Hepatocyte (in vitro differentiated cells): ENCODE measurements at regions not wholly inside any gene's neighbourhood (a gene's known extent, or its start where the extent isn't known, plus 50 kb on each side); places are given as distances from the start of the nearest gene placed in this dataset.

Experiments used
- DNase-seq: peaks from one replicate; pipeline ENCODE4 v3.0.0-alpha.2; 2016; ENCODE audit warnings: low spot score
- H2AFZ ChIP-seq: fragments of 200-600 bp; sonication (generic); 2 replicates; pipeline ENCODE4 v1.6.0; 2016; ENCODE audit warnings: antibody characterized with exemption, mild to moderate bottlenecking
- H3K27ac ChIP-seq: fragments of 200-600 bp; sonication (generic); 2 replicates; pipeline ENCODE4 v1.5.1; 2016; ENCODE audit warnings: mild to moderate bottlenecking
- H3K27me3 ChIP-seq: fragments of 200-600 bp; sonication (generic); 2 replicates; pipeline ENCODE4 v1.6.1; 2016
- H3K36me3 ChIP-seq: fragments of 200-600 bp; sonication (generic); replicated peaks from 2 replicates; pipeline ENCODE4 v1.5.1; 2016; ENCODE audit warnings: low read depth; ENCODE audit not compliant: insufficient read depth
- H3K4me1 ChIP-seq: fragments of 200-600 bp; sonication (generic); 2 replicates; pipeline ENCODE4 v1.5.1; 2016; ENCODE audit warnings: mild to moderate bottlenecking, moderate library complexity; ENCODE audit not compliant: insufficient read depth
- H3K4me2 ChIP-seq: fragments of 200-600 bp; sonication (generic); 2 replicates; pipeline ENCODE4 v1.6.0; 2016
- H3K4me3 ChIP-seq: fragments of 200-600 bp; sonication (generic); 2 replicates; pipeline ENCODE4 v1.5.1; 2016; ENCODE audit warnings: mild to moderate bottlenecking
- H3K79me2 ChIP-seq: fragments of 200-600 bp; sonication (generic); 2 replicates; pipeline ENCODE4 v1.6.0; 2017; ENCODE audit warnings: mild to moderate bottlenecking
- H3K9me2 ChIP-seq: fragments of 200-600 bp; sonication (generic); replicated peaks from 2 replicates; pipeline ENCODE4 v1.6.0; 2017; ENCODE audit warnings: mild to moderate bottlenecking; ENCODE audit not compliant: insufficient read depth
- H3K9me3 ChIP-seq: fragments of 200-600 bp; sonication (generic); 2 replicates; pipeline ENCODE4 v1.5.1; 2016; ENCODE audit warnings: low read depth, mild to moderate bottlenecking
- H4K20me1 ChIP-seq: fragments of 200-600 bp; sonication (generic); 2 replicates; pipeline ENCODE4 v1.6.0; 2016; ENCODE audit warnings: mild to moderate bottlenecking; ENCODE audit not compliant: insufficient read depth, poor library complexity, severe bottlenecking
- CTCF ChIP-seq: fragments of 200-600 bp; sonication (generic); IDR thresholded peaks from 2 replicates; pipeline ENCODE4 v1.5.1; 2016; ENCODE audit warnings: antibody characterized with exemption, mild to moderate bottlenecking; ENCODE audit not compliant: poor library complexity
- EZH2 ChIP-seq: fragments of 200-600 bp; sonication (generic); IDR thresholded peaks from 2 replicates; pipeline ENCODE4 v1.6.1; 2016; ENCODE audit warnings: antibody characterized with exemption, mild to moderate bottlenecking, borderline replicate concordance
- EZH2phosphoT487 ChIP-seq: fragments of 200-600 bp; sonication (generic); IDR thresholded peaks from one replicate; pipeline ENCODE4 v1.6.1; 2018; ENCODE audit warnings: antibody characterized with exemption, mild to moderate bottlenecking, low read depth, moderate library complexity; ENCODE audit not compliant: unreplicated experiment, severe bottlenecking
- WGBS: methylation state at CpG from one replicate; pipeline ENCODE4 v1.1.6; 2016; ENCODE audit warnings: low lambda C conversion rate; ENCODE audit errors: missing lambda C conversion rate; 5-methylcytosine and 5-hydroxymethylcytosine counted together

GRCh38 chr3:157633241-157633640 lies 130.0 kb upstream of the VEPH1 start:
- Histone ChIP-seq H2AFZ (no peak overlapping the region), H3K9me2 (no peaks in the 10 kb centered on the region), H3K79me2 (no peaks in the 10 kb centered on the region), H3K27me3 (no peaks in the 10 kb centered on the region), H4K20me1 (no peaks in the 10 kb centered on the region), H3K4me2 (no peak overlapping the region), H3K27ac (no peak overlapping the region), H3K4me3 (no peak overlapping the region), H3K9me3 (no peaks in the 10 kb centered on the region), H3K36me3 (no peaks in the 10 kb centered on the region), H3K4me1 (no peaks in the 10 kb centered on the region)
- TF ChIP-seq EZH2phosphoT487 (no peak), CTCF (no peak), EZH2 (no peak)
- WGBS, result 73% methylated on average over 2 of the region's 2 CpGs
- DNase-seq, result no peak

GRCh38 chr3:157632075-157632474 lies 128.9 kb upstream of the VEPH1 start:
- DNase-seq, result no peak
- Histone ChIP-seq H3K4me3 (no peak overlapping the region), H3K79me2 (no peaks in the 10 kb centered on the region), H3K27me3 (no peaks in the 10 kb centered on the region), H3K36me3 (no peaks in the 10 kb centered on the region), H3K9me2 (no peaks in the 10 kb centered on the region), H2AFZ (no peak overlapping the region), H3K4me2 (no peak overlapping the region), H3K9me3 (no peaks in the 10 kb centered on the region), H3K27ac (no peak overlapping the region), H3K4me1 (no peaks in the 10 kb centered on the region), H4K20me1 (no peaks in the 10 kb centered on the region)
- TF ChIP-seq CTCF (no peak), EZH2 (no peak), EZH2phosphoT487 (no peak)
- WGBS, result 68% methylated on average over 3 of the region's 3 CpGs

GRCh38 chr3:157631478-157631877 lies 128.3 kb upstream of the VEPH1 start:
- Histone ChIP-seq H3K27me3 (no peaks in the 10 kb centered on the region), H3K9me2 (no peaks in the 10 kb centered on the region), H3K4me3 (no peak overlapping the region), H3K36me3 (no peaks in the 10 kb centered on the region), H3K4me2 (no peak overlapping the region), H3K27ac (no peak overlapping the region), H3K4me1 (no peaks in the 10 kb centered on the region), H3K79me2 (no peaks in the 10 kb centered on the region), H3K9me3 (no peaks in the 10 kb centered on the region), H4K20me1 (no peaks in the 10 kb centered on the region), H2AFZ (no peak overlapping the region)
- TF ChIP-seq EZH2 (no peak), EZH2phosphoT487 (no peak), CTCF (no peak)
- WGBS, result 42% methylated on average over 8 of the region's 8 CpGs
- no peak for DNase-seq

- Histone ChIP-seq H2AFZ (no peak overlapping the region), H3K27me3 (no peaks in the 10 kb centered on the region), H3K36me3 (no peaks in the 10 kb centered on the region), H3K9me2 (no peaks in the 10 kb centered on the region), H3K9me3 (no peaks in the 10 kb centered on the region), H4K20me1 (no peaks in the 10 kb centered on the region), H3K27ac (no peak overlapping the region), H3K79me2 (no peaks in the 10 kb centered on the region), H3K4me1 (no peaks in the 10 kb centered on the region), H3K4me3 (no peak overlapping the region), H3K4me2 (no peak overlapping the region)
- WGBS, result 58% methylated on average over 3 of the region's 3 CpGs
- no peak for DNase-seq
- TF ChIP-seq EZH2 (no peak), EZH2phosphoT487 (no peak), CTCF (no peak)
Measured at GRCh38 chr3:157626817-157627216, 123.6 kb upstream of the VEPH1 start.
